ENCODE measurements at regions not wholly inside any gene's neighbourhood (a gene's known extent, or its start where the extent isn't known, plus 50 kb on each side); places are given as distances from the start of the nearest gene placed in this dataset.

DNA sequence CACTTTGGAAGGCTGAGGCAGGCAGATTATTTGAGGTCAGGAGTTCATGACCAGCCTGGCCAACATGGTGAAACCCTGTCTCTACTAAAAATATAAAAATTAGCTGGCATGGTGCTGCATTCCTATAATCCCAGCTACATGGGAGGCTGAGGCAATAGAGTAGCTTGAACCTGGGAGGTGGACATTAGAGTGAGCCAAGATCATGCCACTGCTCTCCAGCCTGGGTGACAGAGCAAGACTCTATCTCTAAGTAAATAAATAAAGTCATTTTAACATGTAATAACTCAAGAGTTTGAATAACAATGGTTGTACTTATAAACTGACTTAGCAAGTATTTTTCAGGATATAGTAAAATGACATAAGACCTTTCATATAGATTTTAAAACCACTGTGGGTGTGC, 169.3 kb upstream of the FN1 start:
- H3K4me3 ChIP-seq (ENCODE audit: low read depth, low read length), result no peak overlapping the region
- DNase-seq (ENCODE audit: low read depth), result no peak
- TF ChIP-seq CTCF (IDR thresholded peaks at IDR 0.05; ENCODE audit: control insufficient read depth, extremely low read depth, insufficient read depth), result no peak

GRCh38 chr2:215604606-215605005, 168.7 kb upstream of the FN1 start:
- no peak overlapping the region for H3K4me3 ChIP-seq (ENCODE audit: low read depth, low read length)
- no peak for DNase-seq (ENCODE audit: low read depth)
- TF ChIP-seq CTCF (IDR thresholded peaks at IDR 0.05; ENCODE audit: control insufficient read depth, extremely low read depth, insufficient read depth), result no peak

DNA sequence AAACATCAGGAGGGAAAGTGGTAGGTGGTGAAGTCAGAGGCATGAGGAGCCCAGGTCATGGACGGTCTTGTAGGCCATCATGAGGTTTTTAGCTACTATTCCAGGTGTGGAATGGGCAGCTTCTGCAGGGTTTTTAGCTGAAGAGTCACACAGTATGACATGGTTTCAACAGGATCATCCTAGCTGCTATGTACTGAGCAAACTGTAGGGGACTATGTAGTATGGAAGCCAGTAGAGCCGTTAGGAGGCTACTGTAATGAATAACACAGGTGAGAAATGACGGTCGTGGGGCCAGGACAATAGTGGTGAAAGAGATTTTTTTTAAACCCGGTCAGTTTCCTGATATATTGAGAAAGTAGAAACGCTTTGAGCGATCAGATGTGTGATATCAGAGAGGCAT, 167.6 kb upstream of the FN1 start:
- TF ChIP-seq CTCF (IDR thresholded peaks at IDR 0.05; ENCODE audit: control insufficient read depth, extremely low read depth, insufficient read depth), result no peak
- no peak for DNase-seq (ENCODE audit: low read depth)

DNA sequence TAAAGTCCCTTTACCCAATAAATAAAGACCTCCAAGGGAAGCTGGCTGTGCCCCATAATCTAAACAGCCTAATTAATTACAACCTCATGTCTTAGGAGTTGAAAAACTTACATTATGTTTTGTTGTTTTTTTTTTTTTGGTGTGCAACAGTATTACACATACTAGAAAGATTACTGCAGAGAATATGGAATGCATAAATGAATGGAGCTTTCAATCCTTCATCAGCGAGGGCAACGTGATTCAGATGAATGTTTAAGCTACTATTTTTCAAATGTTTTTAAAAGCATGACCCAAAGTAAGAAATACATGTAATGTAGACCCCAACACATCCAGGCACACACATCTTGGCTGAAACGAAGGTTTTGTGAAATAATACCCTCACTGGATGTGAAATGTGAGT, 167.1 kb upstream of the FN1 start:
- no peak for TF ChIP-seq CTCF (IDR thresholded peaks at IDR 0.05; ENCODE audit: control insufficient read depth, extremely low read depth, insufficient read depth)
- H3K4me3 ChIP-seq (ENCODE audit: low read depth, low read length), result no peak overlapping the region
- DNase-seq (ENCODE audit: low read depth), result no peak

More for the DNA sequence above, 167.6 kb upstream of the FN1 start:
- no peak overlapping the region for H3K4me3 ChIP-seq (ENCODE audit: low read depth, low read length)

- DNase-seq (ENCODE audit: low read depth), result no peak
- H3K4me3 ChIP-seq (ENCODE audit: low read depth, low read length), result no peak overlapping the region
- no peak for TF ChIP-seq CTCF (IDR thresholded peaks at IDR 0.05; ENCODE audit: control insufficient read depth, extremely low read depth, insufficient read depth)
Observed at GRCh38 chr2:215601990-215602721, 166.3 kb upstream of the FN1 start.

DNA sequence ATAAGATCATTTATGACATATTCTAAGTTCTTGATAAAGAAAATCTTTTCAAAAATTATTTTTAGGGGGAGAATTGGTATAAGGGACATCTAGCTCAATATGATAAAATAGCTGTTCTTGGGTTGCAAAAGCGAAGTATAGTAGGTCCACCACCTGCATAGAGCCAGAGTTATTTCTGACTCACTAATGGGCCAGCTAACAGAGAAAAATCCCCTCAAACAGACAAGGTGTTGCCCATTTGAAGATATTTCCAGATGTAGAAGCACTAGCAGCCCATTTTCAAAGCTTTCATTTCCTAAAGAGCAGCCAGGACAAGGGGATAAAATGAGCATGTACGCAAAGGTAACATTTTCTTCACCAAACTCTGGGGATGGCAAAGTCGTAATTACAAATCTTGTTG, 165.7 kb upstream of the FN1 start:
- TF ChIP-seq CTCF (IDR thresholded peaks at IDR 0.05; ENCODE audit: control insufficient read depth, extremely low read depth, insufficient read depth), result no peak
- no peak overlapping the region for H3K4me3 ChIP-seq (ENCODE audit: low read depth, low read length)
- DNase-seq (ENCODE audit: low read depth), result no peak

GRCh38 chr2:215598376-215598975, 162.6 kb upstream of the FN1 start:
- H3K4me3 ChIP-seq (ENCODE audit: low read depth, low read length), result no peak overlapping the region
- TF ChIP-seq CTCF (IDR thresholded peaks at IDR 0.05; ENCODE audit: control insufficient read depth, extremely low read depth, insufficient read depth), result no peak
- DNase-seq (ENCODE audit: low read depth), result no peak
